B cell (primary cell): ENCODE measurements at regions not wholly inside any gene's neighbourhood (a gene's known extent, or its start where the extent isn't known, plus 50 kb on each side); places are given as distances from the start of the nearest gene placed in this dataset.

Experiments
- ATAC-seq: fragments of 200-7000 bp; cut with Tn5 transposase; one replicate; pipeline ENCODE4 v1.10.0; 2021; ENCODE audit warnings: low read depth, mild to moderate bottlenecking, moderate number of reproducible peaks, moderate library complexity
- CTCF ChIA-PET: fragments of 350-600 bp; sonication (Branson Sonifier 250); formaldehyde crosslinking; loops from one replicate; lab custom pipeline; 2021; ENCODE audit warnings: antibody characterized with exemption, inconsistent platforms; lab: Charles Lee
- POLR2A ChIA-PET: fragments of 350-600 bp; sonication (Branson Sonifier 250); formaldehyde crosslinking; loops from one replicate; lab custom pipeline; 2021; ENCODE audit warnings: antibody characterized with exemption; lab: Charles Lee
- DNase-seq: peaks from one replicate; pipeline ENCODE4 v3.0.0; 2013
- H2AFZ ChIP-seq: 2 replicates; pipeline ENCODE4 v1.6.1; 2012; ENCODE audit warnings: mild to moderate bottlenecking, low read depth, low read length; ENCODE audit not compliant: insufficient read depth, poor library complexity, severe bottlenecking
- H3K27ac ChIP-seq, 2 donors: 1 replicate in 1 of 2; 2 replicates in 1 of 2; pipeline ENCODE4 v1.5.1; 2012 to 2013; ENCODE audit warnings: low read length in 2 of 2, mild to moderate bottlenecking in 2 of 2, moderate library complexity in 1 of 2
- H3K27me3 ChIP-seq, 4 experiments: fragments of 200-600 bp in 1 of 4; sonication (generic) in 1 of 4; replicated peaks in 1 of 4; 1 replicate in 2 of 4; 2 replicates in 2 of 4; pipeline versions ENCODE4 v1.6.1 to v1.7.0; 2013 to 2016; ENCODE audit warnings: low read length in 3 of 4, mild to moderate bottlenecking in 2 of 4, mixed read lengths in 1 of 4, moderate library complexity in 1 of 4; ENCODE audit not compliant: insufficient read depth in 4 of 4, control insufficient read depth in 3 of 4; ENCODE audit errors: control extremely low read depth in 1 of 4
- H3K36me3 ChIP-seq, 2 experiments: replicated peaks in 1 of 2; 1 replicate in 1 of 2; 2 replicates in 1 of 2; pipeline versions ENCODE4 v1.6.1 to v1.7.1; 2013; ENCODE audit warnings: low read length in 1 of 2; ENCODE audit not compliant: insufficient read depth in 2 of 2, control insufficient read depth in 1 of 2; ENCODE audit errors: control extremely low read depth in 1 of 2, extremely low read depth in 1 of 2
- H3K4me1 ChIP-seq, 2 donors: fragments of 200-600 bp in 1 of 2; sonication (generic) in 1 of 2; 1 replicate in 1 of 2; 2 replicates in 1 of 2; pipeline versions ENCODE4 v1.5.1 to v1.6.1; 2013 to 2017; ENCODE audit warnings: low read length in 2 of 2; ENCODE audit not compliant: control insufficient read depth in 2 of 2, insufficient read depth in 2 of 2
- H3K4me2 ChIP-seq: replicated peaks from 2 replicates; pipeline ENCODE3; 2012; ENCODE audit warnings: mild to moderate bottlenecking, low read depth, low read length; ENCODE audit not compliant: poor library complexity, severe bottlenecking
- H3K4me3 ChIP-seq, 5 experiments: fragments of 200-600 bp in 1 of 5; sonication (generic) in 1 of 5; 1 replicate in 3 of 5; 2 replicates in 2 of 5; pipeline versions ENCODE4 v1.5.1 to v1.7.0; 2011 to 2016; ENCODE audit warnings: low read length in 4 of 5, mild to moderate bottlenecking in 4 of 5, low read depth in 2 of 5, control low read depth in 1 of 5, moderate library complexity in 1 of 5; ENCODE audit not compliant: insufficient read depth in 1 of 5; ENCODE audit errors: control extremely low read depth in 1 of 5, extremely low read depth in 1 of 5
- H3K79me2 ChIP-seq: fragments of 200-600 bp; sonication (generic); one replicate; pipeline ENCODE4 v1.6.0; 2016; ENCODE audit warnings: low read length; ENCODE audit not compliant: control insufficient read depth, insufficient read depth
- H3K9ac ChIP-seq: fragments of 200-600 bp; sonication (generic); 2 replicates; pipeline ENCODE4 v1.6.1; 2017; ENCODE audit warnings: mild to moderate bottlenecking, low read length, moderate library complexity
- H3K9me3 ChIP-seq, 3 donors: one replicate each; pipeline versions ENCODE4 v1.6.1 to v1.7.1; 2013; ENCODE audit warnings: low read length in 2 of 3; ENCODE audit not compliant: control insufficient read depth in 2 of 3, insufficient read depth in 1 of 3; ENCODE audit errors: control extremely low read depth in 1 of 3
- H4K20me1 ChIP-seq: 2 replicates; pipeline ENCODE4 v1.6.0; 2012; ENCODE audit warnings: mild to moderate bottlenecking, low read length; ENCODE audit not compliant: insufficient read depth, control insufficient read depth, poor library complexity, severe bottlenecking
- H3K27ac Mint-ChIP-seq: one replicate; pipeline ENCODE4 v1.8.0; 2021; ENCODE audit warnings: mixed read lengths
- H3K27me3 Mint-ChIP-seq: one replicate; pipeline ENCODE4 v1.8.0; 2021; ENCODE audit warnings: mixed read lengths
- H3K4me1 Mint-ChIP-seq: one replicate; pipeline ENCODE4 v1.8.0; 2021; ENCODE audit warnings: mixed read lengths
- H3K4me3 Mint-ChIP-seq: one replicate; pipeline ENCODE4 v1.8.0; 2021; ENCODE audit warnings: mixed read lengths
- H3K9me3 Mint-ChIP-seq: one replicate; pipeline ENCODE4 v1.8.0; 2022; ENCODE audit warnings: mixed read lengths; ENCODE audit not compliant: insufficient read depth
- EZH2 ChIP-seq: IDR thresholded peaks from 2 replicates; pipeline ENCODE4 v1.6.1; 2012; ENCODE audit warnings: borderline replicate concordance, low read depth, mild to moderate bottlenecking, moderate library complexity, low read length; ENCODE audit not compliant: insufficient read depth, poor library complexity, severe bottlenecking
- WGBS: methylation state at CpG from one replicate; pipeline ENCODE4 v1.1.5; 2013; ENCODE audit warnings: missing lambda C conversion rate; ENCODE audit not compliant: insufficient coverage; 5-methylcytosine and 5-hydroxymethylcytosine counted together
- intact Hi-C: fragments of 100-400 bp; cut with micrococcal nuclease; formaldehyde crosslinking; loops from one replicate; pipeline ENCODE4 v1.10.0; 2022
- TF ChIP-seq, protein P1 (sequence below): fragments of 200-600 bp; IDR thresholded peaks from one replicate; pipeline ENCODE4 v1.8.0; 2022; ENCODE audit warnings: antibody characterized with exemption, mild to moderate bottlenecking

DNA sequence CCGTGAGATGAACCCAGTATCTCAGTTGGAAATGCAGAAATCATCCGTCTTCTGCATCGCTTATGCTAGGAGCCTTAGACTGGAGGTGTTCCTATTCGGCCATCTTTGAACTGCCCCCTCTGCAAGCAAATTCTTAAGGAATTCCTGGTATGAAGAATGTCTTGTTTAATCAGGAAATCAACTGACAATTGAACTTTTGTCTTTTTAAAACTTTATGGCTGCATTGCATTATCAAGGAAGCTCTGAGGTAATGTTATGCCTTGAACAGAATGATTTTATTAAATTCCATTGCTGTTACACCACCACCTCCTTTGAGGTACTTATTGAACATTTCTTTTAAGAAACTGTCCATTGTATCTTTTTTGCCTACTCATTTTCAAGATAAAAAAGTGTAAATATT is 1915.7 kb upstream of the CDH9 start:
- ATAC-seq = no peak
- H3K4me3 ChIP-seq = no peak overlapping the region
- H3K9ac ChIP-seq = no peak overlapping the region
- H3K79me2 ChIP-seq = no peaks in the 10 kb centered on the region
- no peaks in the 10 kb centered on the region for H3K4me1 Mint-ChIP-seq
- H3K4me3 Mint-ChIP-seq = no peak overlapping the region
- H4K20me1 ChIP-seq = no peaks in the 10 kb centered on the region
- TF ChIP-seq, protein P1, sequence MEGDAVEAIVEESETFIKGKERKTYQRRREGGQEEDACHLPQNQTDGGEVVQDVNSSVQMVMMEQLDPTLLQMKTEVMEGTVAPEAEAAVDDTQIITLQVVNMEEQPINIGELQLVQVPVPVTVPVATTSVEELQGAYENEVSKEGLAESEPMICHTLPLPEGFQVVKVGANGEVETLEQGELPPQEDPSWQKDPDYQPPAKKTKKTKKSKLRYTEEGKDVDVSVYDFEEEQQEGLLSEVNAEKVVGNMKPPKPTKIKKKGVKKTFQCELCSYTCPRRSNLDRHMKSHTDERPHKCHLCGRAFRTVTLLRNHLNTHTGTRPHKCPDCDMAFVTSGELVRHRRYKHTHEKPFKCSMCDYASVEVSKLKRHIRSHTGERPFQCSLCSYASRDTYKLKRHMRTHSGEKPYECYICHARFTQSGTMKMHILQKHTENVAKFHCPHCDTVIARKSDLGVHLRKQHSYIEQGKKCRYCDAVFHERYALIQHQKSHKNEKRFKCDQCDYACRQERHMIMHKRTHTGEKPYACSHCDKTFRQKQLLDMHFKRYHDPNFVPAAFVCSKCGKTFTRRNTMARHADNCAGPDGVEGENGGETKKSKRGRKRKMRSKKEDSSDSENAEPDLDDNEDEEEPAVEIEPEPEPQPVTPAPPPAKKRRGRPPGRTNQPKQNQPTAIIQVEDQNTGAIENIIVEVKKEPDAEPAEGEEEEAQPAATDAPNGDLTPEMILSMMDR = no peak
- no peak for TF ChIP-seq EZH2
- no peak overlapping the region for H2AFZ ChIP-seq
- DNase-seq = no peak
- CTCF ChIA-PET = no interaction called here
- peaks cover 2% of the 10 kb centered on the region for H3K9me3 Mint-ChIP-seq
- no peaks in the 10 kb centered on the region for H3K4me1 ChIP-seq
- no peaks in the 10 kb centered on the region for H3K27me3 Mint-ChIP-seq
- no peak overlapping the region for H3K27ac Mint-ChIP-seq
- WGBS = 83% methylated on average over 2 of the region's 4 CpGs
- intact Hi-C loops = no loop called here
- H3K36me3 ChIP-seq = no peaks in the 10 kb centered on the region
- no peaks in the 10 kb centered on the region for H3K9me3 ChIP-seq
- H3K4me2 ChIP-seq = no peak overlapping the region
- POLR2A ChIA-PET = no interaction called here
- no peaks in the 10 kb centered on the region for H3K27me3 ChIP-seq
- no peak overlapping the region for H3K27ac ChIP-seq

DNA sequence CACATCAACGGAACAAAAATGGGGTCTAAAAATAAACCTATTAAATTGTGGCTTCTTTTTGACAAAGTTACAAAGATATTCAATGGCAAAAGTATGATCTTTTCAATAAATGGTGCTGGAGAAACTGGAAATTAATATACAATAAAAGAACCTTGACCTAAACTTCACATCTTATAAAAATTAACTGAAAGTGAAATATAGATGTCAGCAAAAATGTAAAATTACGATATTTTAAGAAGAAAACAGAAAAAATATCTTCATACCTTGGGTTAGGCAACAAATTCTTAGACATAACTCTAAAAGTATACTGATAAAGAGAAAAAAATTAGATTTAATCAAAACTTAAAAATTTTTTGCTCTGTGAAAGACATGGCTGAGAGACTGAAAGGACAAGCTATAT is 1909.5 kb upstream of the CDH9 start:
- Mint-ChIP-seq H3K27me3 (no peaks in the 10 kb centered on the region), H3K4me1 (no peaks in the 10 kb centered on the region), H3K4me3 (no peak overlapping the region), H3K27ac (no peak overlapping the region), H3K9me3 (no peaks in the 10 kb centered on the region)
- no peak overlapping the region for H3K4me2 ChIP-seq
- H3K79me2 ChIP-seq = no peaks in the 10 kb centered on the region
- H3K27ac ChIP-seq = no peak overlapping the region
- no CpG with 5 or more reads among the region's 2 CpGs for WGBS
- ChIA-PET POLR2A (no interaction called here), CTCF (no interaction called here)
- H2AFZ ChIP-seq = no peak overlapping the region
- no peaks in the 10 kb centered on the region for H4K20me1 ChIP-seq
- no peaks in the 10 kb centered on the region for H3K36me3 ChIP-seq
- no peak overlapping the region for H3K4me3 ChIP-seq
- no peaks in the 10 kb centered on the region for H3K27me3 ChIP-seq
- no peak for TF ChIP-seq EZH2
- TF ChIP-seq, protein P1 = no peak
- H3K4me1 ChIP-seq = no peaks in the 10 kb centered on the region
- DNase-seq = no peak
- H3K9ac ChIP-seq = no peak overlapping the region
- H3K9me3 ChIP-seq = no peaks in the 10 kb centered on the region
- intact Hi-C loops = no loop called here
- ATAC-seq = no peak
